ENCODE measurements at regions not wholly inside any gene's neighbourhood (a gene's known extent, or its start where the extent isn't known, plus 50 kb on each side); places are given as distances from the start of the nearest gene placed in this dataset.

DNA sequence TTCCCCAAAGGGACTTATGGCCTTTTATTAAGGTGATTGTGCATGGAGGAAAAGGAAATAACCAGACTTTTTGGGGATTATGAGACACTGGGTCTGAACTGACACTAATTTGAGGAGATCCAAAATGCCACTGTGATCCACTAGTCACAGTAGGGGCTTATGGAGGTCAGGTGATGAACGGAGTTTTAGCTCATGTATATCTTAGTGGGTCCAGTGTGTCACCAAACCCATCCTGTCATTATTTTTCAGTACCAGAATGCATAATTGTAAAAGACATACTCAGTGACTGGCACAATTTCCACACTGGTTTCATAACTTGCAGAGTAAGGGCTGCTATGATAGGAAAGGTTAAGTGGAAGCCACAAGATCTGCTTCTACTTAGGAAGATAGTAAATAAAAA is 131.3 kb downstream of the RTL3 start:
- TF ChIP-seq, protein P1, sequence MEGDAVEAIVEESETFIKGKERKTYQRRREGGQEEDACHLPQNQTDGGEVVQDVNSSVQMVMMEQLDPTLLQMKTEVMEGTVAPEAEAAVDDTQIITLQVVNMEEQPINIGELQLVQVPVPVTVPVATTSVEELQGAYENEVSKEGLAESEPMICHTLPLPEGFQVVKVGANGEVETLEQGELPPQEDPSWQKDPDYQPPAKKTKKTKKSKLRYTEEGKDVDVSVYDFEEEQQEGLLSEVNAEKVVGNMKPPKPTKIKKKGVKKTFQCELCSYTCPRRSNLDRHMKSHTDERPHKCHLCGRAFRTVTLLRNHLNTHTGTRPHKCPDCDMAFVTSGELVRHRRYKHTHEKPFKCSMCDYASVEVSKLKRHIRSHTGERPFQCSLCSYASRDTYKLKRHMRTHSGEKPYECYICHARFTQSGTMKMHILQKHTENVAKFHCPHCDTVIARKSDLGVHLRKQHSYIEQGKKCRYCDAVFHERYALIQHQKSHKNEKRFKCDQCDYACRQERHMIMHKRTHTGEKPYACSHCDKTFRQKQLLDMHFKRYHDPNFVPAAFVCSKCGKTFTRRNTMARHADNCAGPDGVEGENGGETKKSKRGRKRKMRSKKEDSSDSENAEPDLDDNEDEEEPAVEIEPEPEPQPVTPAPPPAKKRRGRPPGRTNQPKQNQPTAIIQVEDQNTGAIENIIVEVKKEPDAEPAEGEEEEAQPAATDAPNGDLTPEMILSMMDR (IDR thresholded peaks at IDR 0.05), result no peak
- TF ChIP-seq POLR2A (IDR thresholded peaks at IDR 0.05), result no peak

All from body of pancreas (tissue), 4 donors.